Kidney epithelial cell (primary cell): ENCODE measurements at regions not wholly inside any gene's neighbourhood (a gene's known extent, or its start where the extent isn't known, plus 50 kb on each side); places are given as distances from the start of the nearest gene placed in this dataset.

Source experiments
- DNase-seq: peaks from one replicate; pipeline ENCODE4 v3.0.0-alpha.2; 2010; ENCODE audit warnings: low read depth
- H3K27me3 ChIP-seq: 2 replicates; pipeline ENCODE4 v1.6.0; 2011; ENCODE audit warnings: low read length; ENCODE audit not compliant: control insufficient read depth, insufficient read depth
- H3K36me3 ChIP-seq: 2 replicates; pipeline ENCODE4 v1.5.1; 2011; ENCODE audit warnings: low read length; ENCODE audit not compliant: control insufficient read depth, insufficient read depth
- H3K4me3 ChIP-seq: 2 replicates; pipeline ENCODE4 v1.5.1; 2011; ENCODE audit warnings: low read depth, mild to moderate bottlenecking, control low read depth, low read length
- CTCF ChIP-seq: IDR thresholded peaks from 2 replicates; pipeline ENCODE4 v1.5.1; 2011; ENCODE audit warnings: mild to moderate bottlenecking, moderate library complexity, low read length, control low read depth, inconsistent platforms; ENCODE audit not compliant: insufficient read depth, poor library complexity, severe bottlenecking

- H3K4me3 ChIP-seq: no peak overlapping the region
- H3K27me3 ChIP-seq: peaks cover 3% of the 10 kb centered on the region
- DNase-seq: no peak
- no peaks in the 10 kb centered on the region for H3K36me3 ChIP-seq
- no peak for TF ChIP-seq CTCF
Observed at GRCh38 chr4:4672402-4672801, 130.6 kb upstream of the STX18 start.

GRCh38 chr4:4671774-4672349 lies 130.0 kb upstream of the STX18 start:
- no peak for DNase-seq

GRCh38 chr4:4670869-4671268 lies 129.0 kb upstream of the STX18 start:
- Histone ChIP-seq H3K4me3 (no peak overlapping the region), H3K27me3 (no peaks in the 10 kb centered on the region), H3K36me3 (no peaks in the 10 kb centered on the region)
- no peak for TF ChIP-seq CTCF
- no peak for DNase-seq

More at GRCh38 chr4:4671774-4672349, 130.0 kb upstream of the STX18 start:
- no peak for TF ChIP-seq CTCF
- H3K4me3 ChIP-seq: no peak overlapping the region
- peaks cover 3% of the 10 kb centered on the region for H3K27me3 ChIP-seq
- no peaks in the 10 kb centered on the region for H3K36me3 ChIP-seq

- no peak overlapping the region for H3K4me3 ChIP-seq
- no peaks in the 10 kb centered on the region for H3K36me3 ChIP-seq
- DNase-seq: no peak
- TF ChIP-seq CTCF: no peak
- no peaks in the 10 kb centered on the region for H3K27me3 ChIP-seq
Observed at GRCh38 chr4:4668355-4669210, 126.7 kb upstream of the STX18 start.

GRCh38 chr4:4667622-4668081 lies 125.8 kb upstream of the STX18 start:
- TF ChIP-seq CTCF: no peak
- H3K36me3 ChIP-seq: no peaks in the 10 kb centered on the region
- H3K27me3 ChIP-seq: no peaks in the 10 kb centered on the region
- H3K4me3 ChIP-seq: no peak overlapping the region
- no peak for DNase-seq
